K562 (cell line): ENCODE measurements at regions not wholly inside any gene's neighbourhood (a gene's known extent, or its start where the extent isn't known, plus 50 kb on each side); places are given as distances from the start of the nearest gene placed in this dataset.
A peak's percentile ranks its signal among the peaks of the same experiment; 100 is the strongest.

Experiments used
- ATAC-seq: fragments of 200-7000 bp; cut with Tn5 transposase; 3 replicates; pipeline ENCODE4 v1.9.1; 2020; ENCODE audit warnings: moderate library complexity
- BruUV-seq: library from RNA; stranded (reverse); fragments of 400-500 nt; replicated peaks from 2 replicates; lab custom pipeline; 2021; lab: Mats Ljungman, UMichigan
- CTCF ChIA-PET: fragments of 300-600 bp; formaldehyde crosslinking; extraction: SDS; loops from one replicate; lab custom pipeline; 2021; ENCODE audit warnings: low intra/inter-chr PET ratio; lab: Yijun Ruan, JAX
- POLR2A ChIA-PET: fragments of 300-600, 350-650 bp; sonication (Branson Sonifier 250); formaldehyde crosslinking; extraction: SDS; loops from one replicate; lab custom pipeline; 2021; ENCODE audit warnings: antibody characterized with exemption, inconsistent platforms; lab: Yijun Ruan, JAX
- DNase-seq, 4 experiments: peaks; one replicate each; pipeline versions ENCODE4 v3.0.0 to v3.0.0-alpha.2; 2011 to 2018; ENCODE audit warnings: low spot score in 3 of 4, mixed read lengths in 3 of 4; ENCODE audit errors: extremely low read depth in 1 of 4
- FAIRE-seq: peaks from 2 replicates; lab custom pipeline; 2011; peaks lifted over from hg19 to GRCh38; lab: Jason Lieb, UNC
- H2AFZ ChIP-seq: 2 replicates; pipeline ENCODE4 v1.6.0; 2011; ENCODE audit warnings: low read depth, low read length, control low read depth, inconsistent platforms
- H3K27ac ChIP-seq: fragments of 200-600 bp; 3 replicates; pipeline ENCODE4 v1.8.0; 2011; ENCODE audit warnings: low read depth, mild to moderate bottlenecking, control low read depth, inconsistent platforms, low read length, moderate library complexity, mixed read lengths; ENCODE audit errors: extremely low read depth
- H3K27me3 ChIP-seq, 2 experiments: fragments of 300-600 bp in 1 of 2; 2 replicates in 1 of 2; 3 replicates in 1 of 2; pipeline versions ENCODE4 v1.6.0 to v1.8.0; 2011; ENCODE audit warnings: inconsistent platforms in 2 of 2, low read length in 2 of 2, mild to moderate bottlenecking in 1 of 2, mixed read lengths in 1 of 2, moderate library complexity in 1 of 2; ENCODE audit not compliant: control insufficient read depth in 2 of 2, insufficient read depth in 2 of 2
- H3K36me3 ChIP-seq: fragments of 300-600 bp; 3 replicates; pipeline ENCODE4 v1.8.0; 2011; ENCODE audit warnings: mild to moderate bottlenecking, low read length, inconsistent platforms; ENCODE audit not compliant: control insufficient read depth, insufficient read depth
- H3K4me1 ChIP-seq, 2 experiments: fragments of 200-600 bp in 1 of 2; replicated peaks in 1 of 2; 2 replicates in 1 of 2; 3 replicates in 1 of 2; pipeline versions ENCODE4 v1.5.1 to v1.8.0; 2011; ENCODE audit warnings: inconsistent platforms in 2 of 2, low read length in 2 of 2, mild to moderate bottlenecking in 1 of 2, mixed read lengths in 1 of 2, moderate library complexity in 1 of 2; ENCODE audit not compliant: control insufficient read depth in 2 of 2, insufficient read depth in 2 of 2
- H3K4me2 ChIP-seq: 2 replicates; pipeline ENCODE4 v1.6.1; 2011; ENCODE audit warnings: low read length, control low read depth, inconsistent platforms, mixed read lengths; ENCODE audit not compliant: insufficient read depth
- H3K4me3 ChIP-seq: fragments of 200-600 bp; sonication (generic), shearing (Covaris generic); 2 replicates; pipeline ENCODE4 v1.5.1; 2016; ENCODE audit warnings: control low read depth, inconsistent platforms
- H3K79me2 ChIP-seq: fragments of 200-600 bp; 3 replicates; pipeline ENCODE4 v1.8.0; 2011; ENCODE audit warnings: low read length, inconsistent platforms; ENCODE audit not compliant: control insufficient read depth, insufficient read depth
- H3K9ac ChIP-seq, 2 experiments: 2 replicates each; pipeline versions ENCODE4 v1.6.0 to v1.6.1; 2011; ENCODE audit warnings: low read depth in 2 of 2, low read length in 2 of 2, control low read depth in 1 of 2, inconsistent platforms in 1 of 2, mild to moderate bottlenecking in 1 of 2, mixed read lengths in 1 of 2; ENCODE audit not compliant: insufficient read depth in 1 of 2
- H3K9me1 ChIP-seq: one replicate; pipeline ENCODE4 v1.6.0; 2011; ENCODE audit warnings: inconsistent platforms, mild to moderate bottlenecking, low read length, moderate library complexity; ENCODE audit not compliant: control insufficient read depth, insufficient read depth
- H3K9me3 ChIP-seq: replicated peaks from 2 replicates; pipeline ENCODE4 v1.5.1; 2011; ENCODE audit warnings: low read depth, low read length, inconsistent platforms; ENCODE audit not compliant: control insufficient read depth, insufficient read depth
- H4K20me1 ChIP-seq: replicated peaks from 2 replicates; pipeline ENCODE4 v1.6.1; 2011; ENCODE audit warnings: low read length, inconsistent platforms, mixed read lengths; ENCODE audit not compliant: control insufficient read depth, insufficient read depth
- CEBPG ChIP-seq, 3 experiments: fragments of 200-800 bp in 1 of 3; sonication (Bioruptor generic) in 1 of 3; sonication (generic) in 1 of 3; formaldehyde crosslinking in 1 of 3; IDR thresholded peaks in 2 of 3; conservative IDR thresholded peaks in 1 of 3; 2 replicates each; pipeline versions ENCODE4 v1.6.1 to v1.8.0; 2016 to 2022; ENCODE audit warnings: missing compliant biosample characterization in 2 of 3, missing genetic modification characterization in 2 of 3, mild to moderate bottlenecking in 1 of 3, missing genetic modification reagents in 1 of 3
- HIVEP1 ChIP-seq: fragments of 250-450 bp; sonication (Bioruptor Pico); IDR thresholded peaks from 2 replicates; pipeline ENCODE4 v1.4.0; 2020; ENCODE audit warnings: mild to moderate bottlenecking
- MTA1 ChIP-seq: fragments of 450-650 bp; IDR thresholded peaks from 2 replicates; pipeline ENCODE4 v1.6.1; 2017; ENCODE audit warnings: borderline replicate concordance
- WGBS: fragments of 100-300 bp; shearing (Covaris generic); methylation state at CpG from one replicate; pipeline ENCODE4 v1.1.6; 2016; ENCODE audit warnings: low coverage, mixed read lengths; ENCODE audit not compliant: insufficient coverage; ENCODE audit errors: missing lambda C conversion rate; 5-methylcytosine and 5-hydroxymethylcytosine counted together
- in situ Hi-C: fragments of 300-500 bp; cut with MboI; formaldehyde crosslinking; loops from 4 replicates; pipeline ENCODE4 v1.15.0; 2018; ENCODE audit warnings: inconsistent platforms, mixed read lengths
- intact Hi-C: fragments of 100-400 bp; cut with micrococcal nuclease; formaldehyde crosslinking; loops from 2 replicates; pipeline ENCODE4 v1.14.2; 2022
- TF ChIP-seq, protein P1 (sequence below): fragments of 450-650 bp; IDR thresholded peaks from 2 replicates; pipeline ENCODE4 v1.6.1; 2016; ENCODE audit warnings: low read depth

DNA sequence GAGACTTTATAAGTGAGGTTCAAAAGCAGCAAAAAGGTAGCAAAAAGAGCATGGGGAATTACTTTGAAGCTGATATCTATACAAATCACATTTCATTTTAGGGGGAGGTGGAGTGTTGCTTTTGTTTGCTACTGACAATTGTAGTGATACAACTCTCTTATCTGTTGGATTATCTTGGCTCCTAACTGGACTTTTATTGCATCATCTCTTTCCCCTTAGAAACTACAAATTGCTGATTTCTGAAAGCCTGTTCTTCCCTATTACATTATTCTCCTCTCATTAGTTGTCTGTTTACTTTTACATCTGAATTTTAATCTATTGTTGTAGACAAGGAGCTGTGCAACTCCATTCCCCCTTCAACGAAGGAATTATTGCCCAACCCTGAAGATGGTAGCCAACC lies 75.0 kb upstream of the GNPDA2 start:
- intact Hi-C loops: no loop called here
- Histone ChIP-seq H3K9ac (no peak overlapping the region), H2AFZ (no peak overlapping the region)
- ATAC-seq: no peak
- no peak for TF ChIP-seq CEBPG (CRISPR knock-in tag; IDR thresholded peaks at IDR 0.05)
- peak in 1 of 2 experiments; percentile 65; a peak in 2 of 4 replicates for TF ChIP-seq CEBPG (tag; conservative IDR thresholded peaks at IDR 0.05 in 1 of 2, IDR thresholded peaks at IDR 0.05 in 1 of 2)
- no peak for TF ChIP-seq MTA1
- TF ChIP-seq, all 486 proteins: peak for 1
- Histone ChIP-seq H3K9me3 (0 out of 2 replicates have a peak, but pooled peaks cover 2% of the 10 kb centered on the region), H3K4me1 (no peaks in the 10 kb centered on the region), H4K20me1 (no peaks in the 10 kb centered on the region), H3K27me3 (no peaks in the 10 kb centered on the region), H3K36me3 (no peaks in the 10 kb centered on the region), H3K79me2 (no peaks in the 10 kb centered on the region), H3K4me3 (no peak overlapping the region), H3K27ac (no peak overlapping the region), H3K9me1 (no peaks in the 10 kb centered on the region), H3K4me2 (no peak overlapping the region)
- WGBS: 0% methylated on average over 1 of the region's 1 CpG
- in situ Hi-C loops: no loop called here
- DNase-seq: no peak
- BruUV-seq: no TSS peak
- CTCF ChIA-PET: no interaction called here
- no peak for FAIRE-seq
- POLR2A ChIA-PET: interaction anchor here (1.7 kb wide), 1 partner anchor 9 kb away, joined by 5 read pairs; no protein-coding TSS in a partner anchor

DNA sequence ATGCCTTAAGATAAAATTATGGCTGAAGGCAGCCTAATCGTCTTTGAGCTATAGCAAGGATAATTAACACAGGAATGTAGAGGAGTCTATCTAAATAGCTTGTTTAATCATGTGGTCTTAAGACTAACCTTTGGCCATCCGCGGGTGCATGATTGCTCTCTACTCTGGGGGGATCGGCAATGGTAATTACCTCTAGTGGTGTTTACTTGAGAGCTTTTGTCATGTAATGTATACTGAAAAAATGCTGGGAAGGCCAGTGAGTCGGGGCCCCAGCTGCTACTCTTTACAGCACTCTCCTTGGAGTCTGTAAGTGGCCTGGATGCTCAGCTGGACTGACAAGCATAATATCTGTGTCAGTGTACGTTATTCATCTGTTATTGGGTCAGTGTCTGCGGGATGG lies 65.5 kb upstream of the GNPDA2 start:
- 0% methylated on average over 7 of the region's 7 CpGs for WGBS
- CTCF ChIA-PET: no interaction called here
- POLR2A ChIA-PET: interaction anchor here (1.4 kb wide), 1 partner anchor 11 kb away, joined by 5 read pairs; no protein-coding TSS in a partner anchor
- DNase-seq (no peak), FAIRE-seq (no peak), ATAC-seq (no peak)
- Histone ChIP-seq H3K27ac (no peak overlapping the region), H3K9ac (no peak overlapping the region), H3K36me3 (no peaks in the 10 kb centered on the region), H2AFZ (no peak overlapping the region), H3K79me2 (no peaks in the 10 kb centered on the region), H3K27me3 (no peaks in the 10 kb centered on the region), H3K9me3 (0 out of 2 replicates have a peak, but pooled peaks cover 2% of the 10 kb centered on the region), H4K20me1 (no peaks in the 10 kb centered on the region), H3K4me3 (no peak overlapping the region), H3K4me2 (no peak overlapping the region), H3K9me1 (no peaks in the 10 kb centered on the region), H3K4me1 (no peaks in the 10 kb centered on the region)
- no peak for TF ChIP-seq HIVEP1 (CRISPR knock-in tag)
- TF ChIP-seq, protein P1, sequence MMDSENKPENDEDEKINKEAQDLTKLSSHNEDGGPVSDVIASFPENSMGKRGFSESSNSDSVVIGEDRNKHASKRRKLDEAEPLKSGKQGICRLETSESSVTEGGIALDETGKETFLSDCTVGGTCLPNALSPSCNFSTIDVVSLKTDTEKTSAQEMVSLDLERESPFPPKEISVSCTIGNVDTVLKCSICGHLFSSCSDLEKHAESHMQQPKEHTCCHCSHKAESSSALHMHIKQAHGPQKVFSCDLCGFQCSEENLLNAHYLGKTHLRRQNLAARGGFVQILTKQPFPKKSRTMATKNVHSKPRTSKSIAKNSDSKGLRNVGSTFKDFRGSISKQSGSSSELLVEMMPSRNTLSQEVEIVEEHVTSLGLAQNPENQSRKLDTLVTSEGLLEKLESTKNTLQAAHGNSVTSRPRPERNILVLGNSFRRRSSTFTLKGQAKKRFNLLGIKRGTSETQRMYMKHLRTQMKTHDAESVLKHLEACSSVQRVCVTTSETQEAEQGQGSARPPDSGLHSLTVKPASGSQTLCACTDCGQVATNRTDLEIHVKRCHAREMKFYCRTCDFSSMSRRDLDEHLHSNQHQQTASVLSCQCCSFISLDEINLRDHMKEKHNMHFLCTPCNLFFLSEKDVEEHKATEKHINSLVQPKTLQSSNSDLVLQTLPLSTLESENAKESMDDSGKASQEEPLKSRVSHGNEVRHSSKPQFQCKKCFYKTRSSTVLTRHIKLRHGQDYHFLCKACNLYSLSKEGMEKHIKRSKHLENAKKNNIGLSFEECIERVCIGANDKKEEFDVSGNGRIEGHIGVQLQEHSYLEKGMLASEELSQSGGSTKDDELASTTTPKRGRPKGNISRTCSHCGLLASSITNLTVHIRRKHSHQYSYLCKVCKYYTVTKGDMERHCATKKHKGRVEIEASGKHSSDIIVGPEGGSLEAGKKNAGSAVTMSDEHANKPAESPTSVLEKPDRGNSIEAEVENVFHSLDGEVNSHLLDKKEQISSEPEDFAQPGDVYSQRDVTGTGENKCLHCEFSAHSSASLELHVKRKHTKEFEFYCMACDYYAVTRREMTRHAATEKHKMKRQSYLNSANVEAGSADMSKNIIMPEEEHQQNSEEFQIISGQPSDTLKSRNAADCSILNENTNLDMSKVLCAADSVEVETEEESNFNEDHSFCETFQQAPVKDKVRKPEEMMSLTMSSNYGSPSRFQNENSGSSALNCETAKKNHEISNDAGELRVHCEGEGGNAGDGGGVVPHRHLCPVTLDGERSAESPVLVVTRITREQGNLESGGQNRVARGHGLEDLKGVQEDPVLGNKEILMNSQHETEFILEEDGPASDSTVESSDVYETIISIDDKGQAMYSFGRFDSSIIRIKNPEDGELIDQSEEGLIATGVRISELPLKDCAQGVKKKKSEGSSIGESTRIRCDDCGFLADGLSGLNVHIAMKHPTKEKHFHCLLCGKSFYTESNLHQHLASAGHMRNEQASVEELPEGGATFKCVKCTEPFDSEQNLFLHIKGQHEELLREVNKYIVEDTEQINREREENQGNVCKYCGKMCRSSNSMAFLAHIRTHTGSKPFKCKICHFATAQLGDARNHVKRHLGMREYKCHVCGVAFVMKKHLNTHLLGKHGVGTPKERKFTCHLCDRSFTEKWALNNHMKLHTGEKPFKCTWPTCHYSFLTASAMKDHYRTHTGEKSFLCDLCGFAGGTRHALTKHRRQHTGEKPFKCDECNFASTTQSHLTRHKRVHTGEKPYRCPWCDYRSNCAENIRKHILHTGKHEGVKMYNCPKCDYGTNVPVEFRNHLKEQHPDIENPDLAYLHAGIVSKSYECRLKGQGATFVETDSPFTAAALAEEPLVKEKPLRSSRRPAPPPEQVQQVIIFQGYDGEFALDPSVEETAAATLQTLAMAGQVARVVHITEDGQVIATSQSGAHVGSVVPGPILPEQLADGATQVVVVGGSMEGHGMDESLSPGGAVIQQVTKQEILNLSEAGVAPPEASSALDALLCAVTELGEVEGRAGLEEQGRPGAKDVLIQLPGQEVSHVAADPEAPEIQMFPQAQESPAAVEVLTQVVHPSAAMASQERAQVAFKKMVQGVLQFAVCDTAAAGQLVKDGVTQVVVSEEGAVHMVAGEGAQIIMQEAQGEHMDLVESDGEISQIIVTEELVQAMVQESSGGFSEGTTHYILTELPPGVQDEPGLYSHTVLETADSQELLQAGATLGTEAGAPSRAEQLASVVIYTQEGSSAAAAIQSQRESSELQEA: no peak
- BruUV-seq: no TSS peak
- intact Hi-C loops: no loop called here
- in situ Hi-C loops: no loop called here
